ENCODE measurements at regions not wholly inside any gene's neighbourhood (a gene's known extent, or its start where the extent isn't known, plus 50 kb on each side); places are given as distances from the start of the nearest gene placed in this dataset.
A peak's percentile ranks its signal among the peaks of the same experiment; 100 is the strongest.
"Not testable (repeated sequence)": the region's sequence is repeated elsewhere in the genome, so short reads cannot be mapped to it uniquely, and the experiment has no call there.

DNA sequence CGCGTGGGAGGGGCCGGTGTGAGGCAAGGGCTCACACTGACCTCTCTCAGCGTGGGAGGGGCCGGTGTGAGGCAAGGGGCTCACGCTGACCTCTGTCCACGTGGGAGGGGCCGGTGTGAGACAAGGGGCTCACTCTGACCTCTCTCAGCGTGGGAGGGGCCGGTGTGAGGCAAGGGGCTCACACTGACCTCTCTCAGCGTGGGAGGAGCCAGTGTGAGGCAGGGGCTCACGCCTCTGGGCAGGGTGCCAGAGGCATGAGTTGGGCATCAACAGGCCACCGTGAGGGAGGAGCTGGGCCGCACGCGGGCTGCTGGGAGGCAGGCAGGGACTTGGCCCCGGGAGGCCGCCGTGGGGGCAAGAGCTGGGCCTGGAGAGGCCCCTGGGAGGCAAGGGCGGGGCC, 91.0 kb downstream of the PLPP2 start:
- H3K4me1 Mint-ChIP-seq; H3K36me3 Mint-ChIP-seq; H3K9me3 Mint-ChIP-seq; H3K27me3 Mint-ChIP-seq (ENCODE audit: low read depth); H3K27ac Mint-ChIP-seq; H3K4me3 Mint-ChIP-seq: not testable (repeated sequence)
- DNase-seq (ENCODE audit: low spot score in 2 of 2, unreplicated experiment in 2 of 2) = peak in 1 of 2 experiments; percentile 10
